ENCODE measurements at regions not wholly inside any gene's neighbourhood (a gene's known extent, or its start where the extent isn't known, plus 50 kb on each side); places are given as distances from the start of the nearest gene placed in this dataset.

DNA sequence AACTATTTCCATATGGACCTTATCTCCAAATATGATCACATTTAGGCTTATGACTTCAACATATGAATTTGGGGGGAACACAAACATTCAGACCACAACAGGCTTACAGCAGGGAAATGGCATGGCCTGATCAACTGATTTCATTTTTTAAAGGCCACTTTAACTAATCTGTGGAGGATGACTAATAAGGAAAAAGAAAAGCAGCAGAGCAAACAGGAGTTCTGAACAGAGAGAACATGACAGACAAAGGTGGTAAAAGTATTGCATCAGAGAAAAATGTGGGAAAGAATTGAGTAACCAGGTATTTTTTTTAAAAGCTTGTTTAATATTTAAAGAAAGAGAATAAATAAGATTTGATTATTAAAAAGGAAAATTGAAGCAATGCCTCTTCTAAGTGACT lies 366.1 kb upstream of the TMPO start:
- no peaks in the 10 kb centered on the region for H3K4me1 ChIP-seq
- H3K9me3 ChIP-seq: no peaks in the 10 kb centered on the region
- no peak overlapping the region for H3K4me3 ChIP-seq
- DNase-seq (ENCODE audit: low spot score): no peak
- TF ChIP-seq, protein P1, sequence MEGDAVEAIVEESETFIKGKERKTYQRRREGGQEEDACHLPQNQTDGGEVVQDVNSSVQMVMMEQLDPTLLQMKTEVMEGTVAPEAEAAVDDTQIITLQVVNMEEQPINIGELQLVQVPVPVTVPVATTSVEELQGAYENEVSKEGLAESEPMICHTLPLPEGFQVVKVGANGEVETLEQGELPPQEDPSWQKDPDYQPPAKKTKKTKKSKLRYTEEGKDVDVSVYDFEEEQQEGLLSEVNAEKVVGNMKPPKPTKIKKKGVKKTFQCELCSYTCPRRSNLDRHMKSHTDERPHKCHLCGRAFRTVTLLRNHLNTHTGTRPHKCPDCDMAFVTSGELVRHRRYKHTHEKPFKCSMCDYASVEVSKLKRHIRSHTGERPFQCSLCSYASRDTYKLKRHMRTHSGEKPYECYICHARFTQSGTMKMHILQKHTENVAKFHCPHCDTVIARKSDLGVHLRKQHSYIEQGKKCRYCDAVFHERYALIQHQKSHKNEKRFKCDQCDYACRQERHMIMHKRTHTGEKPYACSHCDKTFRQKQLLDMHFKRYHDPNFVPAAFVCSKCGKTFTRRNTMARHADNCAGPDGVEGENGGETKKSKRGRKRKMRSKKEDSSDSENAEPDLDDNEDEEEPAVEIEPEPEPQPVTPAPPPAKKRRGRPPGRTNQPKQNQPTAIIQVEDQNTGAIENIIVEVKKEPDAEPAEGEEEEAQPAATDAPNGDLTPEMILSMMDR (IDR thresholded peaks at IDR 0.05): no peak
- no peaks in the 10 kb centered on the region for H3K36me3 ChIP-seq
- no peaks in the 10 kb centered on the region for H3K27me3 ChIP-seq
- H3K27ac ChIP-seq: no peak overlapping the region

DNA sequence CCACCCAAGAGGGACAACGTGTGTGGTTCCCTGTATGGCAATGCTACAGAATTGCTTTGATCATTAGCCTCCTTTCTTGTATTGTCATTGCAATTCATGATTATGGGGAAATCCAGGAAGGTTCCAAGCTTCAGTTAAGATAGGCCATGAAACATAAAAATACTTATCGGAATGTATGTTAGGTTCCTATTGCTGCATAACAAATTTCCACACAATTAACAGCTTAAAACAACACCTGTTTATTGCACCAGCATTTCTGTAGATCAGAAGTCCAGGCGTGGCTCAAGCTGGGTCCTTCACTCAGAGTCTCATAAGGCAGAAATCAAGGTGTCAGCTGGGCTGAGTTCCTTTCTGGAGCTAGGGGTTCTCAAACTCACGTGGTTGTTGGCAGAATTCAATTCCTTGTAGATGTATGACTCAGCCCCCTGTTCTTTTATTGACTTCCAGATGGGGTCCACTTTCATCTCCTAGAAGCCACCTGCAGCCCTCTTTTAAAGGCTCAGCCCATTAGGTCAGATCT lies 365.6 kb upstream of the TMPO start:
- Histone ChIP-seq H3K4me3 (no peak overlapping the region), H3K27ac (no peak overlapping the region), H3K4me1 (no peaks in the 10 kb centered on the region), H3K27me3 (no peaks in the 10 kb centered on the region), H3K9me3 (no peaks in the 10 kb centered on the region), H3K36me3 (no peaks in the 10 kb centered on the region)
- no peak for DNase-seq (ENCODE audit: low spot score)
- TF ChIP-seq, protein P1 (IDR thresholded peaks at IDR 0.05): no peak

DNA sequence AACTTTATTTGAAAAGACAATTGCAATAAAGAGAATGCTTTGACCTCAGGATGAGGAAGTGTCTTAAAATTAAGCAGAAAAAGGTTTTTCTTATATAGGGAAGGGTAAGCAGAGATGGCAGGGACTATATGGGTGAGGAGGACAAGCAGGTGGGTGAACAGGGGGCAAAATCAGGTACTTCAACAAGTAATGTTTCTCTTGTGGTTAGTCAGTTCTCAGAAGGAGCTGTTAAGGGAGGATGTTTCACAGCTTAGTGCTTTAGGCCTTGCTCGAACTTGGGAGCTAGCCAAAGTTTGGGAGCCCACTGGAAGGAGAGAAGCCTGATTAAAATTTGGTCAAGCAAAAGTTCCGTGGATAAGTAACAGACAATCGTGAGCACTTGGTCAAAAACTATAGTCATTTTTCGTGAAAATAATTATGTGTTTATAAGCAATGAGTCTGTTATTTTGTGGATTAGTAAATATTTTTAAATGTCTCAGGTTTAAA lies 364.2 kb upstream of the TMPO start:
- Histone ChIP-seq H3K4me3 (no peak overlapping the region), H3K4me1 (no peaks in the 10 kb centered on the region), H3K27me3 (no peaks in the 10 kb centered on the region), H3K27ac (no peak overlapping the region), H3K36me3 (no peaks in the 10 kb centered on the region), H3K9me3 (no peaks in the 10 kb centered on the region)
- DNase-seq (ENCODE audit: low spot score): no peak
- TF ChIP-seq, protein P1 (IDR thresholded peaks at IDR 0.05): no peak

DNA sequence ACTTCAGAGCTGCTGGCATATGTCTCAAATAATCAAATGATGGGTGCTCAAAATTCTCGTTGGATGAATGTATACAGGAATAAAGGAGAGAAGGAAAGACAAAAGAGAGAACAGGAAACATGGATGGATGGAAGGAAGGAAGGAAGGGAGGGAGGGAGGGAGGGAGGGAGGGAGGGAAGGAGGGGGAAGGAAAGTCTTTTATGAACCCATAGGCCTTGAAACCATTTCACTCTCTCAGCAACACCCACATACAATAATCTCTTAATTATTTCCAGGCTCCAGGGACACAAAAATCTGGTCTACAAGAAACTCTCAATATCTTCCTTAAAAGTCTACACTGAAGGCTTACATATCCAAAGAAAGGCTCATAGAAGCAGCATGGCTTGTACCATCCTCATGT lies 363.4 kb upstream of the TMPO start:
- TF ChIP-seq, protein P1 (IDR thresholded peaks at IDR 0.05): no peak
- no peaks in the 10 kb centered on the region for H3K27me3 ChIP-seq
- H3K4me3 ChIP-seq: no peak overlapping the region
- no peaks in the 10 kb centered on the region for H3K36me3 ChIP-seq
- DNase-seq (ENCODE audit: low spot score): no peak
- no peak overlapping the region for H3K27ac ChIP-seq
- H3K9me3 ChIP-seq: no peaks in the 10 kb centered on the region
- no peaks in the 10 kb centered on the region for H3K4me1 ChIP-seq

DNA sequence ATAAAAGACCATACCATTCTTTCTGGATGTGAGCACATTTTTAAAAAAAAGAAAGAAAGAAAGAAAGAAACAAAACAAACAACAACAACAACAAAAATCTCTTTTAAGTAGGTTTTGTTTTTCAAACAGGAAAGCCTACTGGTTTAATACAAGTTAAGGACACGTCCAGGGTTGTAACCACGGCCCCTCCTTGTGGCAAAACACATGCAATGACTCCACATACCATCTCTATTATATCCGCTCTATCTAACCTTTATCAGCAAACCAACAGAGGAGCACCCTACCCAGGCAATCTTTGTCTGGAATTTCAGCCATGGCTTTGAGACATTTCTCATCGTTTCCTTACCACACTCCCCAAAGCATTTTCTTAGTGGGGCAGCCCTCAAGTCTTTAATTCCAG lies 360.5 kb upstream of the TMPO start:
- no peaks in the 10 kb centered on the region for H3K9me3 ChIP-seq
- no peaks in the 10 kb centered on the region for H3K27me3 ChIP-seq
- no peak overlapping the region for H3K4me3 ChIP-seq
- no peaks in the 10 kb centered on the region for H3K36me3 ChIP-seq
- TF ChIP-seq, protein P1 (IDR thresholded peaks at IDR 0.05): peak in 1 of 2 donors; percentile 49
- no peaks in the 10 kb centered on the region for H3K4me1 ChIP-seq
- H3K27ac ChIP-seq: no peak overlapping the region
- no peak for DNase-seq (ENCODE audit: low spot score)

DNA sequence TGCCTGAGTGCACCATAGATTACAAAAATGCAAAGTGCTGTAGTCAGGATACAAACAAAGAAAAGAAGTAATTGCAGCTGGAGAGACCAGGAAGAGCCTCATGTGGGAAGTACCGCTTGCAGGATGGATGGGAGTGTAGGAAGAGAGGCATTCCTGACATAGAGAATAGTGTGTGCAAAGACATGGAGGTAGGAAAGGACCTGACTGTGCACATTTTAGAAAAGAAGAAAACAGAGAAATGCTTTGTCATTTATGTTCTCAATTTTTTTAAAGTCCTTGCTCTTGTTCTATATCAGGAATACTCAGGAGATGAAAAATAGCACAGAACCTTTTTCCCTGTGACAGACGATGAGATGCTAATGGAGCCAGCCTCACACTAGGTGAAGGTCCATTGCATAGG lies 358.7 kb upstream of the TMPO start:
- H3K9me3 ChIP-seq: no peaks in the 10 kb centered on the region
- DNase-seq (ENCODE audit: low spot score): no peak
- no peak overlapping the region for H3K27ac ChIP-seq
- TF ChIP-seq, protein P1 (IDR thresholded peaks at IDR 0.05): no peak
- H3K36me3 ChIP-seq: no peaks in the 10 kb centered on the region
- no peaks in the 10 kb centered on the region for H3K4me1 ChIP-seq
- H3K4me3 ChIP-seq: no peak overlapping the region
- H3K27me3 ChIP-seq: no peaks in the 10 kb centered on the region

Data from right atrium auricular region (tissue), 2 donors.